GM12878 (cell line): ENCODE measurements at regions not wholly inside any gene's neighbourhood (a gene's known extent, or its start where the extent isn't known, plus 50 kb on each side); places are given as distances from the start of the nearest gene placed in this dataset.

Experiments
- ATAC-seq: fragments of 200-7000 bp; cut with Tn5 transposase; 3 replicates; pipeline ENCODE4 v1.9.1; 2020; ENCODE audit warnings: mild to moderate bottlenecking, moderate library complexity
- BruUV-seq: library from RNA; stranded (reverse); fragments of 400-500 nt; replicated peaks from 2 replicates; lab custom pipeline; 2021; lab: Mats Ljungman, UMichigan
- CTCF ChIA-PET: fragments of 300-600 bp; sonication (Branson Sonifier 250); formaldehyde crosslinking; extraction: SDS; loops from one replicate; lab custom pipeline; 2021; ENCODE audit warnings: inconsistent platforms; lab: Yijun Ruan, JAX
- POLR2A ChIA-PET: fragments of 350-600 bp; formaldehyde crosslinking; extraction: SDS; loops from one replicate; lab custom pipeline; 2021; ENCODE audit warnings: inconsistent platforms; lab: Charles Lee
- RAD21 ChIA-PET: fragments of 300-600 bp; sonication (Branson Sonifier 250); formaldehyde crosslinking; loops from one replicate; lab custom pipeline; 2023; ENCODE audit warnings: antibody characterized with exemption; ENCODE audit not compliant: unreplicated experiment; lab: Charles Lee
- SMC1A ChIA-PET: fragments of 300-600 bp; sonication (Branson Sonifier 250); formaldehyde crosslinking; loops from one replicate; lab custom pipeline; 2023; ENCODE audit not compliant: unreplicated experiment, uncharacterized antibody; lab: Charles Lee
- DNase-seq: peaks from one replicate; pipeline ENCODE4 v3.0.0-alpha.2; 2011; ENCODE audit warnings: low read depth, low spot score
- FAIRE-seq: peaks from 3 replicates; lab custom pipeline; 2011; peaks lifted over from hg19 to GRCh38; lab: Jason Lieb, UNC
- H2AFZ ChIP-seq: 2 replicates; pipeline ENCODE4 v1.6.0; 2011; ENCODE audit warnings: low read depth, low read length, control low read depth; ENCODE audit not compliant: control insufficient read depth
- H3K27ac ChIP-seq: 2 replicates; pipeline ENCODE4 v1.5.1; 2011; ENCODE audit warnings: control low read depth; ENCODE audit not compliant: control insufficient read depth, insufficient read depth
- H3K27me3 ChIP-seq, 2 experiments: replicated peaks in 1 of 2; 2 replicates each; pipeline versions ENCODE4 v1.6.0 to v1.6.1; 2011; ENCODE audit warnings: low read length in 1 of 2; ENCODE audit not compliant: control insufficient read depth in 2 of 2, insufficient read depth in 2 of 2
- H3K36me3 ChIP-seq, 2 experiments: 2 replicates each; pipeline ENCODE4 v1.5.1; 2011; ENCODE audit warnings: low read length in 1 of 2; ENCODE audit not compliant: control insufficient read depth in 2 of 2, insufficient read depth in 2 of 2
- H3K4me1 ChIP-seq: 2 replicates; pipeline ENCODE4 v1.6.1; 2011; ENCODE audit warnings: mild to moderate bottlenecking, low read length, moderate library complexity, mixed read lengths; ENCODE audit not compliant: control insufficient read depth, insufficient read depth
- H3K4me2 ChIP-seq: 2 replicates; pipeline ENCODE4 v1.6.0; 2011; ENCODE audit warnings: control low read depth; ENCODE audit not compliant: control insufficient read depth, insufficient read depth
- H3K4me3 ChIP-seq: fragments of 200-600 bp; sonication (generic); 2 replicates; pipeline ENCODE4 v1.5.1; 2016
- H3K79me2 ChIP-seq: 2 replicates; pipeline ENCODE4 v1.6.0; 2011; ENCODE audit warnings: low read length; ENCODE audit not compliant: control insufficient read depth, insufficient read depth
- H3K9ac ChIP-seq: 2 replicates; pipeline ENCODE4 v1.8.0; 2011; ENCODE audit warnings: low read length, control low read depth, mixed read lengths; ENCODE audit not compliant: control insufficient read depth, insufficient read depth
- H3K9me3 ChIP-seq: replicated peaks from 3 replicates; pipeline ENCODE4 v1.5.1; 2011; ENCODE audit warnings: mild to moderate bottlenecking, low read length; ENCODE audit not compliant: control insufficient read depth, insufficient read depth
- H4K20me1 ChIP-seq: 2 replicates; pipeline ENCODE4 v1.6.0; 2011; ENCODE audit not compliant: control insufficient read depth, insufficient read depth
- ASH2L ChIP-seq: fragments of 300-600, 200-600 bp; sonication (generic); IDR thresholded peaks from 2 replicates; pipeline ENCODE4 v1.6.1; 2017; ENCODE audit warnings: low read depth, mild to moderate bottlenecking, borderline replicate concordance
- EP300 ChIP-seq, 2 experiments: fragments of 150-350 bp in 1 of 2; IDR thresholded peaks; 2 replicates each; pipeline ENCODE4 v1.6.1; 2011 to 2012; ENCODE audit warnings: low read depth in 2 of 2, low read length in 2 of 2, borderline replicate concordance in 1 of 2, improper control_type of control experiment in 1 of 2, inconsistent platforms in 1 of 2; ENCODE audit not compliant: control insufficient read depth in 1 of 2
- HCFC1 ChIP-seq: fragments of 150-350 bp; IDR thresholded peaks from 2 replicates; pipeline ENCODE4 v1.6.1; 2014; ENCODE audit warnings: low read length
- HDAC6 ChIP-seq: fragments of 200-600 bp; sonication (generic); IDR thresholded peaks from one replicate; pipeline ENCODE4 v1.8.0; 2017; ENCODE audit warnings: antibody characterized with exemption; ENCODE audit not compliant: unreplicated experiment
- JUNB ChIP-seq: IDR thresholded peaks from 2 replicates; pipeline ENCODE4 v1.6.1; 2016; ENCODE audit warnings: antibody characterized with exemption, mild to moderate bottlenecking
- MTA3 ChIP-seq: IDR thresholded peaks from 2 replicates; pipeline ENCODE4 v1.6.1; 2012; ENCODE audit warnings: low read length, inconsistent platforms, borderline replicate concordance
- NBN ChIP-seq: fragments of 450-650 bp; IDR thresholded peaks from 2 replicates; pipeline ENCODE4 v1.6.1; 2016
- NFXL1 ChIP-seq: fragments of 450-650 bp; IDR thresholded peaks from 2 replicates; pipeline ENCODE4 v1.6.1; 2017; ENCODE audit warnings: antibody characterized with exemption, mild to moderate bottlenecking, borderline replicate concordance
- PAX5 ChIP-seq: IDR thresholded peaks from 2 replicates; pipeline ENCODE4 v1.6.1; 2011; ENCODE audit warnings: low read depth, low read length, borderline replicate concordance
- PAX8 ChIP-seq: fragments of 450-650 bp; IDR thresholded peaks from 2 replicates; pipeline ENCODE4 v1.6.1; 2017; ENCODE audit warnings: mild to moderate bottlenecking, moderate library complexity
- POLR2AphosphoS5 ChIP-seq: IDR thresholded peaks from 2 replicates; pipeline ENCODE4 v1.6.1; 2011; ENCODE audit warnings: mild to moderate bottlenecking, low read length, inconsistent platforms
- POU2F2 ChIP-seq: IDR thresholded peaks from 3 replicates; pipeline ENCODE4 v1.6.1; 2011; ENCODE audit warnings: low read depth, mild to moderate bottlenecking, low read length, borderline replicate concordance
- SPI1 ChIP-seq: IDR thresholded peaks from 2 replicates; pipeline ENCODE4 v1.6.1; 2011; ENCODE audit warnings: low read depth, mild to moderate bottlenecking, low read length, moderate library complexity, borderline replicate concordance; ENCODE audit not compliant: insufficient read depth
- SRF ChIP-seq, 2 experiments: IDR thresholded peaks; 2 replicates each; pipeline ENCODE4 v1.6.1; 2011; ENCODE audit warnings: low read depth in 2 of 2, low read length in 2 of 2, mild to moderate bottlenecking in 1 of 2, moderate library complexity in 1 of 2
- STAT3 ChIP-seq: IDR thresholded peaks from 2 replicates; pipeline ENCODE4 v1.6.1; 2011; ENCODE audit warnings: low read depth, low read length, improper control_type of control experiment
- YBX1 ChIP-seq: fragments of 450-650 bp; IDR thresholded peaks from 2 replicates; pipeline ENCODE4 v1.6.1; 2016; ENCODE audit warnings: antibody characterized with exemption
- WGBS: methylation state at CpG from one replicate; pipeline ENCODE4 v1.1.6; 2016; ENCODE audit warnings: low lambda C conversion rate; ENCODE audit not compliant: insufficient replicate concordance, insufficient coverage; ENCODE audit errors: missing lambda C conversion rate; 5-methylcytosine and 5-hydroxymethylcytosine counted together
- in situ Hi-C: fragments of 300-500 bp; cut with MboI; formaldehyde crosslinking; loops from 9 replicates; pipeline ENCODE4 v1.14.3; 2018; ENCODE audit warnings: mixed read lengths
- intact Hi-C: fragments of 100-400 bp; cut with micrococcal nuclease; formaldehyde crosslinking; loops from one replicate; pipeline ENCODE4 v1.14.2; 2022; ENCODE audit not compliant: unreplicated experiment

DNA sequence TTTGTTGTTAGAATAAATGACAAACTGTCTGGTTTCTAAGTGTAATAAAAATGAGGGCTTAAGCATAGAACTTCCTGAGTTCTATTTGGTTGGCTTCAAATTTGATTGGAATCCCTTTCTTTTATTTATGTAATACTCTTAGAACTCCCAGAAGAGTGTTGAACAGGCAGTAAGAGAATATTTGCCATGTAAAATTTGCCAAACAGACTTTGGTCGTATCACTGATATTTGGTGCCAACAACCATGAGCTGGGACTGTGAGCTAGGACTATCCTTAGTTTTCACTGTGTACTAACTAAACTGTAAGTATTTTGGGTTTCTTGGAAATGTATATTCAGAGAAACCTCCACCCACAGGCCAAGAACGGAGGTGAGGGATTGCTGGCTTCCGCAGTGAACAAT, 971.2 kb upstream of the SOX9 start:
- H3K36me3 ChIP-seq = no peaks in the 10 kb centered on the region
- DNase-seq (no peak), FAIRE-seq (no peak), ATAC-seq (no peak)
- H3K27ac ChIP-seq = no peak overlapping the region
- no peak overlapping the region for H2AFZ ChIP-seq
- no peak overlapping the region for H3K9ac ChIP-seq
- ChIA-PET CTCF (no interaction called here), POLR2A (no interaction called here), RAD21 (no interaction called here), SMC1A (no interaction called here)
- 54% methylated on average over 3 of the region's 3 CpGs for WGBS
- intact Hi-C loops (no loop called here), in situ Hi-C loops (no loop called here)
- no peaks in the 10 kb centered on the region for H4K20me1 ChIP-seq
- H3K79me2 ChIP-seq = no peaks in the 10 kb centered on the region
- H3K4me2 ChIP-seq = no peak overlapping the region
- no peaks in the 10 kb centered on the region for H3K9me3 ChIP-seq
- no peaks in the 10 kb centered on the region for H3K4me1 ChIP-seq
- TF ChIP-seq SPI1 = no peak
- no peak for TF ChIP-seq ASH2L
- no peak for TF ChIP-seq PAX5
- TF ChIP-seq STAT3 = no peak
- TF ChIP-seq HDAC6 = no peak
- no peak for TF ChIP-seq YBX1
- no peak for TF ChIP-seq HCFC1
- H3K27me3 ChIP-seq = no peaks in the 10 kb centered on the region
- no TSS peak for BruUV-seq
- no peak overlapping the region for H3K4me3 ChIP-seq

DNA sequence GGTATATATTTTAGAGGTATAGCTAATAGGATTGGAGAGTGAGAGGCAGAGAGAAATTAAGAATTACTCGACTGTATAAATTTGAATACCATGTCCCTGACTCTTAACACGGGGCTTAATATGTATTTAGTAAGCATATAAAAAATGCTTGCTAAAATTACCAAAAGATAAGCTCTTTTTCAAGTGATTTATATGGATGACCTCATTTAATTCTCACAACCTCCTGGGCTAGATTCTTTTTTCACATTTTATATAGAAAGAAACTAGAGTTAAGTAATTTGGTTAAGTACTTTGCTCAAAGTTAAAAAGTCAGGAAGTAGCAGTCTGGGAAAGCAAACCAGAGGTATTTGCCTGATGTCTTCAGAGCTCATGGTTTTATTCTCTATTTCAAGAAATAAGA, 963.5 kb upstream of the SOX9 start:
- 0% methylated on average over 2 of the region's 2 CpGs for WGBS
- ChIA-PET RAD21 (no interaction called here), SMC1A (no interaction called here), POLR2A (no interaction called here), CTCF (no interaction called here)
- no peaks in the 10 kb centered on the region for H4K20me1 ChIP-seq
- no peak overlapping the region for H3K4me3 ChIP-seq
- in situ Hi-C loops (no loop called here), intact Hi-C loops (no loop called here)
- H3K9ac ChIP-seq = no peak overlapping the region
- H3K9me3 ChIP-seq = no peaks in the 10 kb centered on the region
- no peak for DNase-seq
- H2AFZ ChIP-seq = no peak overlapping the region
- no peak overlapping the region for H3K27ac ChIP-seq
- no peak overlapping the region for H3K4me2 ChIP-seq
- no peak for ATAC-seq
- TF ChIP-seq JUNB = no peak
- TF ChIP-seq SRF (IDR thresholded peaks at IDR 0.05; ENCODE audit: low read depth in 2 of 2, low read length in 2 of 2) = no peak
- TF ChIP-seq POLR2AphosphoS5 = no peak
- no peak for TF ChIP-seq EP300 (IDR thresholded peaks at IDR 0.05; ENCODE audit: borderline replicate concordance in 1 of 2, control insufficient read depth in 1 of 2, low read depth in 2 of 2, low read length in 2 of 2)
- TF ChIP-seq POU2F2 = no peak
- TF ChIP-seq MTA3 = no peak
- no peak for TF ChIP-seq NFXL1
- no peak for TF ChIP-seq NBN
- no peak for TF ChIP-seq PAX8
- H3K27me3 ChIP-seq = no peaks in the 10 kb centered on the region
- no peaks in the 10 kb centered on the region for H3K36me3 ChIP-seq
- H3K4me1 ChIP-seq = no peaks in the 10 kb centered on the region
- BruUV-seq = no TSS peak
- H3K79me2 ChIP-seq = no peaks in the 10 kb centered on the region
- no peak for FAIRE-seq
